ENCODE measurements at regions not wholly inside any gene's neighbourhood (a gene's known extent, or its start where the extent isn't known, plus 50 kb on each side); places are given as distances from the start of the nearest gene placed in this dataset.

GRCh38 chr3:27779176-27779575 lies 57.1 kb upstream of the EOMES start:
- H3K4me3 ChIP-seq (ENCODE audit: low read depth in 2 of 2, low read length in 2 of 2) = no peak overlapping the region
- CTCF ChIA-PET = no interaction called here
- BruUV-seq (replicated peaks) = no TSS peak

GRCh38 chr3:27789420-27789819 lies 67.3 kb upstream of the EOMES start:
- Histone ChIP-seq H3K27ac (ENCODE audit: low read length) (no peak overlapping the region), H3K27me3 (ENCODE audit: control insufficient read depth, insufficient read depth, low read length) (no peaks in the 10 kb centered on the region; the same call in 1 of the 2 replicates), H3K4me3 (ENCODE audit: low read depth in 2 of 2, low read length in 2 of 2) (no peak overlapping the region), H3K9me3 (ENCODE audit: control insufficient read depth, insufficient read depth, low read depth, low read length) (no peaks in the 10 kb centered on the region), H3K36me3 (ENCODE audit: control insufficient read depth, insufficient read depth, low read length) (no peaks in the 10 kb centered on the region), H3K4me1 (ENCODE audit: control insufficient read depth, insufficient read depth, low read length) (no peaks in the 10 kb centered on the region)
- POLR2A ChIA-PET = interaction anchor here (0.7 kb wide), 1 partner anchor 29 kb away, joined by 11 read pairs; no protein-coding TSS in a partner anchor
- CTCF ChIA-PET = no interaction called here
- TF ChIP-seq POLR2AphosphoS5 (IDR thresholded peaks at IDR 0.05; ENCODE audit: low read depth, low read length) (no peak), TCF7L2 (IDR thresholded peaks at IDR 0.05; ENCODE audit: low read depth, low read length) (no peak), SIN3A (IDR thresholded peaks at IDR 0.05; ENCODE audit: borderline replicate concordance, insufficient read depth, low read depth, low read length) (no peak), CTCF (IDR thresholded peaks at IDR 0.05) (no peak)
- TF ChIP-seq, protein P1, sequence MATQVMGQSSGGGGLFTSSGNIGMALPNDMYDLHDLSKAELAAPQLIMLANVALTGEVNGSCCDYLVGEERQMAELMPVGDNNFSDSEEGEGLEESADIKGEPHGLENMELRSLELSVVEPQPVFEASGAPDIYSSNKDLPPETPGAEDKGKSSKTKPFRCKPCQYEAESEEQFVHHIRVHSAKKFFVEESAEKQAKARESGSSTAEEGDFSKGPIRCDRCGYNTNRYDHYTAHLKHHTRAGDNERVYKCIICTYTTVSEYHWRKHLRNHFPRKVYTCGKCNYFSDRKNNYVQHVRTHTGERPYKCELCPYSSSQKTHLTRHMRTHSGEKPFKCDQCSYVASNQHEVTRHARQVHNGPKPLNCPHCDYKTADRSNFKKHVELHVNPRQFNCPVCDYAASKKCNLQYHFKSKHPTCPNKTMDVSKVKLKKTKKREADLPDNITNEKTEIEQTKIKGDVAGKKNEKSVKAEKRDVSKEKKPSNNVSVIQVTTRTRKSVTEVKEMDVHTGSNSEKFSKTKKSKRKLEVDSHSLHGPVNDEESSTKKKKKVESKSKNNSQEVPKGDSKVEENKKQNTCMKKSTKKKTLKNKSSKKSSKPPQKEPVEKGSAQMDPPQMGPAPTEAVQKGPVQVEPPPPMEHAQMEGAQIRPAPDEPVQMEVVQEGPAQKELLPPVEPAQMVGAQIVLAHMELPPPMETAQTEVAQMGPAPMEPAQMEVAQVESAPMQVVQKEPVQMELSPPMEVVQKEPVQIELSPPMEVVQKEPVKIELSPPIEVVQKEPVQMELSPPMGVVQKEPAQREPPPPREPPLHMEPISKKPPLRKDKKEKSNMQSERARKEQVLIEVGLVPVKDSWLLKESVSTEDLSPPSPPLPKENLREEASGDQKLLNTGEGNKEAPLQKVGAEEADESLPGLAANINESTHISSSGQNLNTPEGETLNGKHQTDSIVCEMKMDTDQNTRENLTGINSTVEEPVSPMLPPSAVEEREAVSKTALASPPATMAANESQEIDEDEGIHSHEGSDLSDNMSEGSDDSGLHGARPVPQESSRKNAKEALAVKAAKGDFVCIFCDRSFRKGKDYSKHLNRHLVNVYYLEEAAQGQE (IDR thresholded peaks at IDR 0.05; ENCODE audit: insufficient read depth in 1 of 2, low read depth in 2 of 2, low read length in 1 of 2) = no peak
- intact Hi-C loops (cut with micrococcal nuclease; ENCODE audit: unreplicated experiment) (no loop called here), in situ Hi-C loops (cut with HindIII; ENCODE audit: low pct_unique_long_range_greater_than_20kb, low sequenced_read_pairs) (no loop called here)
- no TSS peak for BruUV-seq (replicated peaks)
- DNase-seq (ENCODE audit: low read depth, low spot score) = no peak
- no peak for ATAC-seq

More at GRCh38 chr3:27779176-27779575, 57.1 kb upstream of the EOMES start:
- no peaks in the 10 kb centered on the region for H3K9me3 ChIP-seq (ENCODE audit: control insufficient read depth, insufficient read depth, low read depth, low read length)
- no peak for TF ChIP-seq POLR2AphosphoS5 (IDR thresholded peaks at IDR 0.05; ENCODE audit: low read depth, low read length)
- TF ChIP-seq SIN3A (IDR thresholded peaks at IDR 0.05; ENCODE audit: borderline replicate concordance, insufficient read depth, low read depth, low read length) = no peak
- TF ChIP-seq, protein P1 (IDR thresholded peaks at IDR 0.05; ENCODE audit: insufficient read depth in 1 of 2, low read depth in 2 of 2, low read length in 1 of 2) = no peak
- no peak for TF ChIP-seq CTCF (IDR thresholded peaks at IDR 0.05)
- TF ChIP-seq TCF7L2 (IDR thresholded peaks at IDR 0.05; ENCODE audit: low read depth, low read length) = no peak
- H3K27ac ChIP-seq (ENCODE audit: low read length) = no peak overlapping the region
- intact Hi-C loops (cut with micrococcal nuclease; ENCODE audit: unreplicated experiment) = no loop called here
- DNase-seq (ENCODE audit: low read depth, low spot score) = no peak
- ATAC-seq = no peak
- POLR2A ChIA-PET = no interaction called here
- no peaks in the 10 kb centered on the region for H3K27me3 ChIP-seq (ENCODE audit: control insufficient read depth, insufficient read depth, low read length)
- H3K4me1 ChIP-seq (ENCODE audit: control insufficient read depth, insufficient read depth, low read length) = no peaks in the 10 kb centered on the region
- in situ Hi-C loops (cut with HindIII; ENCODE audit: low pct_unique_long_range_greater_than_20kb, low sequenced_read_pairs) = no loop called here
- H3K36me3 ChIP-seq (ENCODE audit: control insufficient read depth, insufficient read depth, low read length) = no peaks in the 10 kb centered on the region
